BLaER1 treated with 17β-estradiol and CSF1 and Interleukin-3, amounts not matched to agents 10 nM and 100 nM (cell line): ENCODE measurements at regions not wholly inside any gene's neighbourhood (a gene's known extent, or its start where the extent isn't known, plus 50 kb on each side); places are given as distances from the start of the nearest gene placed in this dataset.
"Not testable (repeated sequence)": the region's sequence is repeated elsewhere in the genome, so short reads cannot be mapped to it uniquely, and the experiment has no call there.

Source experiments
- H3K27ac ChIP-seq, 11 experiments: shearing (Covaris generic); formaldehyde crosslinking; 2 replicates each; pipeline ENCODE4 v1.8.1; 2022
- H3K27me3 ChIP-seq, 11 experiments: shearing (Covaris generic); formaldehyde crosslinking; 2 replicates each; pipeline ENCODE4 v1.8.1; 2022
- H3K36me3 ChIP-seq, 11 experiments: shearing (Covaris generic); formaldehyde crosslinking; 2 replicates each; pipeline ENCODE4 v1.8.1; 2022
- H3K4me1 ChIP-seq, 10 experiments: shearing (Covaris generic); formaldehyde crosslinking; 2 replicates each; pipeline ENCODE4 v1.8.1; 2022
- H3K4me2 ChIP-seq, 11 experiments: shearing (Covaris generic); formaldehyde crosslinking; 2 replicates each; pipeline ENCODE4 v1.8.1; 2022
- H3K4me3 ChIP-seq, 10 experiments: shearing (Covaris generic); formaldehyde crosslinking; 2 replicates each; pipeline ENCODE4 v1.8.1; 2022
- H3K9ac ChIP-seq, 11 experiments: shearing (Covaris generic); formaldehyde crosslinking; 2 replicates each; pipeline ENCODE4 v1.8.1; 2022
- H3K9me3 ChIP-seq, 11 experiments: shearing (Covaris generic); formaldehyde crosslinking; replicated peaks in 1 of 11; 2 replicates each; pipeline ENCODE4 v1.8.1; 2022
- H4K20me1 ChIP-seq, 11 experiments: shearing (Covaris generic); formaldehyde crosslinking; 2 replicates each; pipeline ENCODE4 v1.8.1; 2022
- Cebpa-rat ChIP-seq, 11 experiments: shearing (Covaris generic); IDR thresholded peaks; 2 replicates each; pipeline ENCODE4 v1.8.1; 2022

GRCh38 chr11:7186676-7187075, 65.0 kb upstream of the SYT9 start:
- no peak overlapping the region for H3K4me3 ChIP-seq
- no peaks in the 10 kb centered on the region for H4K20me1 ChIP-seq
- H3K4me1 ChIP-seq: no peaks in the 10 kb centered on the region
- no peak overlapping the region for H3K4me2 ChIP-seq
- H3K27ac ChIP-seq: no peak overlapping the region
- no peak for TF ChIP-seq Cebpa-rat (IDR thresholded peaks at IDR 0.05)
- no peaks in the 10 kb centered on the region for H3K27me3 ChIP-seq
- H3K36me3 ChIP-seq: no peaks in the 10 kb centered on the region
- H3K9me3 ChIP-seq: peaks cover 0 to 8% (median 0%) of the 10 kb centered on the region in 11 experiments; a peak in 3 of 22 replicates
- H3K9ac ChIP-seq: no peak overlapping the region

- H3K4me2 ChIP-seq, H3K9ac ChIP-seq, H3K4me3 ChIP-seq, H3K9me3 ChIP-seq, H3K36me3 ChIP-seq, H3K27ac ChIP-seq, H3K27me3 ChIP-seq, H4K20me1 ChIP-seq: not testable (repeated sequence)
- H3K4me1 ChIP-seq: peaks cover 0 to 41% (median 16%) of the 10 kb centered on the region in 10 experiments; a peak in 13 of 20 replicates
These were observed 58.9 kb upstream of the SYT9 start for GRCh38 chr11:7192785-7193184.

GRCh38 chr11:7196396-7197146, 55.1 kb upstream of the SYT9 start:
- H3K4me2 ChIP-seq: peak overlapping the region in 6 of 11 experiments; percentile 3 to 55 (median 18); a peak in 8 of 22 replicates
- no peaks in the 10 kb centered on the region for H4K20me1 ChIP-seq
- H3K4me3 ChIP-seq: no peak overlapping the region
- peaks cover 0 to 41% (median 16%) of the 10 kb centered on the region in 10 experiments; a peak in 13 of 20 replicates for H3K4me1 ChIP-seq
- H3K36me3 ChIP-seq: no peaks in the 10 kb centered on the region
- H3K27ac ChIP-seq: no peak overlapping the region
- no peak for TF ChIP-seq Cebpa-rat (IDR thresholded peaks at IDR 0.05)
- H3K9ac ChIP-seq: no peak overlapping the region
- H3K27me3 ChIP-seq: no peaks in the 10 kb centered on the region
- H3K9me3 ChIP-seq: no peaks in the 10 kb centered on the region

GRCh38 chr11:7197469-7197868, 54.2 kb upstream of the SYT9 start:
- TF ChIP-seq Cebpa-rat (IDR thresholded peaks at IDR 0.05): no peak
- no peak overlapping the region for H3K27ac ChIP-seq
- peaks cover 0 to 41% (median 16%) of the 10 kb centered on the region in 10 experiments; a peak in 13 of 20 replicates for H3K4me1 ChIP-seq
- no peaks in the 10 kb centered on the region for H3K9me3 ChIP-seq
- no peaks in the 10 kb centered on the region for H3K36me3 ChIP-seq
- no peak overlapping the region for H3K4me3 ChIP-seq
- H4K20me1 ChIP-seq: no peaks in the 10 kb centered on the region
- H3K4me2 ChIP-seq: peak overlapping the region in 4 of 11 experiments; percentile 6 to 35 (median 28); a peak in 6 of 22 replicates
- H3K9ac ChIP-seq: no peak overlapping the region
- H3K27me3 ChIP-seq: no peaks in the 10 kb centered on the region
